Endodermal cell (in vitro differentiated cells): ENCODE measurements at regions not wholly inside any gene's neighbourhood (a gene's known extent, or its start where the extent isn't known, plus 50 kb on each side); places are given as distances from the start of the nearest gene placed in this dataset.

Experiments
- DNase-seq: peaks from one replicate; pipeline ENCODE4 v3.0.0-alpha.2; 2017
- H3K27ac ChIP-seq: 2 replicates; pipeline ENCODE4 v1.5.1; 2013; ENCODE audit warnings: mild to moderate bottlenecking, low read depth, low read length, moderate library complexity
- H3K27me3 ChIP-seq: 2 replicates; pipeline ENCODE4 v1.6.1; 2013; ENCODE audit warnings: mild to moderate bottlenecking, low read length, moderate library complexity; ENCODE audit not compliant: insufficient read depth, control insufficient read depth, poor library complexity, severe bottlenecking
- H3K36me3 ChIP-seq: 2 replicates; pipeline ENCODE4 v1.7.0; 2013; ENCODE audit warnings: mild to moderate bottlenecking, low read length, moderate library complexity; ENCODE audit not compliant: control insufficient read depth, insufficient read depth
- H3K4me1 ChIP-seq: one replicate; pipeline ENCODE4 v1.7.0; 2013; ENCODE audit warnings: low read length; ENCODE audit not compliant: control insufficient read depth, insufficient read depth
- H3K4me3 ChIP-seq: 2 replicates; pipeline ENCODE4 v1.5.1; 2013; ENCODE audit warnings: mild to moderate bottlenecking, low read length, moderate library complexity
- H3K9ac ChIP-seq: 2 replicates; pipeline ENCODE4 v1.6.1; 2013; ENCODE audit warnings: mild to moderate bottlenecking, low read length, moderate library complexity; ENCODE audit not compliant: poor library complexity, severe bottlenecking; ENCODE audit errors: extremely low read depth
- H3K9me3 ChIP-seq: 2 replicates; pipeline ENCODE4 v1.6.1; 2013; ENCODE audit warnings: mild to moderate bottlenecking, low read length, moderate library complexity; ENCODE audit not compliant: control insufficient read depth
- H3K27ac Mint-ChIP-seq: 2 replicates; pipeline ENCODE4 v1.8.0; 2020; ENCODE audit warnings: mixed read lengths
- H3K27me3 Mint-ChIP-seq: 2 replicates; pipeline ENCODE4 v1.8.0; 2021; ENCODE audit warnings: mild to moderate bottlenecking, mixed read lengths; ENCODE audit not compliant: insufficient read depth
- H3K36me3 Mint-ChIP-seq: 2 replicates; pipeline ENCODE4 v1.8.0; 2020; ENCODE audit warnings: low read depth, mixed read lengths
- H3K4me1 Mint-ChIP-seq: 2 replicates; pipeline ENCODE4 v1.8.0; 2020; ENCODE audit warnings: mixed read lengths
- H3K4me3 Mint-ChIP-seq: 2 replicates; pipeline ENCODE4 v1.8.0; 2020; ENCODE audit warnings: mild to moderate bottlenecking, moderate library complexity, mixed read lengths
- H3K9me3 Mint-ChIP-seq: 2 replicates; pipeline ENCODE4 v1.8.0; 2020; ENCODE audit warnings: mild to moderate bottlenecking, mixed read lengths
- WGBS, 2 experiments: methylation state at CpG; one replicate each; pipeline versions ENCODE4 v1.1.5 to v1.1.7; 2013; ENCODE audit warnings: missing lambda C conversion rate in 2 of 2, mixed read lengths in 1 of 2; ENCODE audit not compliant: insufficient coverage in 1 of 2, insufficient read length in 1 of 2; 5-methylcytosine and 5-hydroxymethylcytosine counted together
- TF ChIP-seq, protein P1 (sequence below): fragments of 200-600 bp; sonication (generic); conservative IDR thresholded peaks from 2 replicates; pipeline ENCODE4 v1.5.0; 2021; ENCODE audit warnings: antibody characterized with exemption, mild to moderate bottlenecking

- Histone ChIP-seq H3K4me3 (no peak overlapping the region), H3K4me1 (no peaks in the 10 kb centered on the region), H3K27me3 (no peaks in the 10 kb centered on the region), H3K9me3 (no peaks in the 10 kb centered on the region), H3K9ac (no peak overlapping the region), H3K27ac (no peak overlapping the region), H3K36me3 (no peaks in the 10 kb centered on the region)
- no peak for DNase-seq
- peaks cover 4% of the 10 kb centered on the region for H3K36me3 Mint-ChIP-seq
- no peaks in the 10 kb centered on the region for H3K4me1 Mint-ChIP-seq
- no peak overlapping the region for H3K4me3 Mint-ChIP-seq
- no peaks in the 10 kb centered on the region for H3K27me3 Mint-ChIP-seq
- H3K27ac Mint-ChIP-seq = no peak overlapping the region
- no CpG with 5 or more reads among the region's 1 CpG for WGBS, 2 experiments
- H3K9me3 Mint-ChIP-seq = peaks cover 8% of the 10 kb centered on the region
- TF ChIP-seq, protein P1, sequence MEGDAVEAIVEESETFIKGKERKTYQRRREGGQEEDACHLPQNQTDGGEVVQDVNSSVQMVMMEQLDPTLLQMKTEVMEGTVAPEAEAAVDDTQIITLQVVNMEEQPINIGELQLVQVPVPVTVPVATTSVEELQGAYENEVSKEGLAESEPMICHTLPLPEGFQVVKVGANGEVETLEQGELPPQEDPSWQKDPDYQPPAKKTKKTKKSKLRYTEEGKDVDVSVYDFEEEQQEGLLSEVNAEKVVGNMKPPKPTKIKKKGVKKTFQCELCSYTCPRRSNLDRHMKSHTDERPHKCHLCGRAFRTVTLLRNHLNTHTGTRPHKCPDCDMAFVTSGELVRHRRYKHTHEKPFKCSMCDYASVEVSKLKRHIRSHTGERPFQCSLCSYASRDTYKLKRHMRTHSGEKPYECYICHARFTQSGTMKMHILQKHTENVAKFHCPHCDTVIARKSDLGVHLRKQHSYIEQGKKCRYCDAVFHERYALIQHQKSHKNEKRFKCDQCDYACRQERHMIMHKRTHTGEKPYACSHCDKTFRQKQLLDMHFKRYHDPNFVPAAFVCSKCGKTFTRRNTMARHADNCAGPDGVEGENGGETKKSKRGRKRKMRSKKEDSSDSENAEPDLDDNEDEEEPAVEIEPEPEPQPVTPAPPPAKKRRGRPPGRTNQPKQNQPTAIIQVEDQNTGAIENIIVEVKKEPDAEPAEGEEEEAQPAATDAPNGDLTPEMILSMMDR = no peak
Observed at GRCh38 chr3:162507397-162507796, 1010.8 kb downstream of the OTOL1 start.

DNA sequence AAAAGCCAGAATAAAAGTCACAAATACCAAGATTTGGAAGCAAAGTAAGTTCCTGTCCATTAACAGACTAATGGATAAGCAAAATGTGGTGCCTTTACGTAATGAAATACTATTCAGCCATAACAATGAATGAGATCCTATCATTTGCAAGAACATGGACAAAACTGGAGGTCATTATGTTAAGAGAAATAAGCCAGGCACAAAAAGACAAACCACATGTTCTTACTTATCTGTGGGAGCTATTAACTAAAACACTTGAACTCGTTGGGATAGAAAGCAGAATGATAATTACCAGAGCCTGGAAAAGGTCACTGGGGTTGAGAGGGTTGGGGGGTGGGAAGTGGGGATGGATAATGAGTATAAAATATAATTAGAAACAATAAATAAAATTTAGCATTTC is 1015.9 kb downstream of the OTOL1 start:
- H3K27me3 Mint-ChIP-seq = no peaks in the 10 kb centered on the region
- Histone ChIP-seq H3K27me3 (no peaks in the 10 kb centered on the region), H3K9me3 (no peaks in the 10 kb centered on the region), H3K4me1 (no peaks in the 10 kb centered on the region), H3K36me3 (no peaks in the 10 kb centered on the region), H3K4me3 (no peak overlapping the region), H3K9ac (no peak overlapping the region), H3K27ac (no peak overlapping the region)
- WGBS, 2 experiments = 75 to 90% methylated on average over 1 to 2 of the region's 2 CpGs
- no peak overlapping the region for H3K27ac Mint-ChIP-seq
- H3K4me1 Mint-ChIP-seq = no peaks in the 10 kb centered on the region
- no peak overlapping the region for H3K4me3 Mint-ChIP-seq
- H3K9me3 Mint-ChIP-seq = no peaks in the 10 kb centered on the region
- TF ChIP-seq, protein P1 = no peak
- no peak for DNase-seq
- H3K36me3 Mint-ChIP-seq = no peaks in the 10 kb centered on the region

DNA sequence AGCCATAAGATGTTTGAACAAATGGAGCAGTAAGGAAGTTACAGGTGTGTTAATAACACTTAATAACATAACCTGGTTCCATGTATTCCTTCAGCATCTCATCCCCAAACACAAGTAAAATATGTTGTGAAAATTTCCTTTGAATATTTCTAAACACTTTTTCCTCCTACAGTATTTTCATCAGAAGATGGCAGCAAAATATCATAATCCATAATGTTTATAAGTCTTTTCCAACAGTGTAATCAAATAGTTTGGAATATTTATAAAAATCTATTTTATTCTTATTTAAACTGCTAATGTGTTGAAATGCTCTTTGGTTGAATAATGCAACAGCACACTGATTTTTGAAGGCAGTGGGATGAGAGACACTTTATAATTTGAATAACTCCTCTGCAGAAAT is 1020.5 kb downstream of the OTOL1 start:
- no peaks in the 10 kb centered on the region for H3K27me3 ChIP-seq
- Mint-ChIP-seq H3K4me3 (no peak overlapping the region), H3K9me3 (no peaks in the 10 kb centered on the region), H3K27me3 (no peaks in the 10 kb centered on the region), H3K4me1 (no peaks in the 10 kb centered on the region), H3K27ac (no peak overlapping the region), H3K36me3 (no peaks in the 10 kb centered on the region)
- H3K4me3 ChIP-seq = no peak overlapping the region
- TF ChIP-seq, protein P1 = no peak
- H3K4me1 ChIP-seq = no peaks in the 10 kb centered on the region
- no peak overlapping the region for H3K27ac ChIP-seq
- no peaks in the 10 kb centered on the region for H3K9me3 ChIP-seq
- DNase-seq = no peak
- H3K9ac ChIP-seq = no peak overlapping the region
- no peaks in the 10 kb centered on the region for H3K36me3 ChIP-seq
